HCT116 (cell line): ENCODE measurements at regions not wholly inside any gene's neighbourhood (a gene's known extent, or its start where the extent isn't known, plus 50 kb on each side); places are given as distances from the start of the nearest gene placed in this dataset.
A peak's percentile ranks its signal among the peaks of the same experiment; 100 is the strongest.

Experiments
- ATAC-seq: fragments of 200-7000 bp; cut with Tn5 transposase; 2 replicates; pipeline ENCODE4 v1.9.1; 2020; ENCODE audit warnings: mild to moderate bottlenecking, moderate library complexity
- BruUV-seq: library from RNA; stranded (reverse); fragments of 400-500 nt; replicated peaks from 2 replicates; lab custom pipeline; 2021; lab: Mats Ljungman, UMichigan
- CTCF ChIA-PET: fragments of 300-600 bp; sonication (Branson Sonifier 250); formaldehyde crosslinking; loops from one replicate; lab custom pipeline; 2021; ENCODE audit warnings: antibody characterized with exemption; lab: Charles Lee
- POLR2A ChIA-PET: fragments of 300-600, 350-600 bp; sonication (Branson Sonifier 250); formaldehyde crosslinking; loops from one replicate; lab custom pipeline; 2021; ENCODE audit warnings: antibody characterized with exemption; lab: Charles Lee
- RAD21 ChIA-PET, 2 experiments: fragments of 300-600 bp; sonication (Branson Sonifier 250); formaldehyde crosslinking; loops; one replicate each; lab custom pipeline; 2023; ENCODE audit warnings: low total read pairs in 2 of 2; ENCODE audit not compliant: uncharacterized antibody in 2 of 2, unreplicated experiment in 2 of 2, low non-redundant PET in 1 of 2; lab: Charles Lee
- DNase-seq: peaks from one replicate; pipeline ENCODE4 v3.0.0-alpha.2; 2010; ENCODE audit warnings: low read depth, low spot score
- H2AFZ ChIP-seq: fragments of 200-600 bp; shearing (Covaris generic), sonication (generic); 2 replicates; pipeline ENCODE4 v1.6.1; 2017; ENCODE audit warnings: low read depth, mixed run types, mixed read lengths, antibody characterized with exemption, low read length; ENCODE audit not compliant: poor library complexity, severe bottlenecking
- H3K27ac ChIP-seq: 2 replicates; pipeline ENCODE4 v1.5.1; 2012; ENCODE audit warnings: low read depth, low read length
- H3K27me3 ChIP-seq: fragments of 200-600 bp; sonication (generic); 2 replicates; pipeline ENCODE4 v1.6.1; 2016; ENCODE audit warnings: mixed run types, low read length, mixed read lengths; ENCODE audit not compliant: insufficient read depth
- H3K36me3 ChIP-seq, 2 experiments: fragments of 200-500 bp in 1 of 2; fragments of 200-600 bp in 1 of 2; sonication (Bioruptor generic) in 1 of 2; sonication (generic) in 1 of 2; 2 replicates each; pipeline versions ENCODE4 v1.5.1 to v1.6.1; 2014 to 2016; ENCODE audit warnings: low read length in 2 of 2, inconsistent platforms in 1 of 2, mixed read lengths in 1 of 2, mixed run types in 1 of 2; ENCODE audit not compliant: insufficient read depth in 2 of 2, control insufficient read depth in 1 of 2
- H3K4me1 ChIP-seq, 2 experiments: fragments of 200-600 bp in 1 of 2; sonication (generic) in 1 of 2; 2 replicates each; pipeline versions ENCODE4 v1.5.1 to v1.6.1; 2012 to 2017; ENCODE audit warnings: low read length in 2 of 2, inconsistent platforms in 1 of 2, mild to moderate bottlenecking in 1 of 2, mixed read lengths in 1 of 2, mixed run types in 1 of 2, moderate library complexity in 1 of 2; ENCODE audit not compliant: insufficient read depth in 2 of 2, control insufficient read depth in 1 of 2
- H3K4me2 ChIP-seq: fragments of 200-600 bp; sonication (generic); 2 replicates; pipeline ENCODE4 v1.6.1; 2017; ENCODE audit warnings: mixed run types, low read length, mixed read lengths
- H3K4me3 ChIP-seq, 2 experiments: fragments of 200-600 bp in 1 of 2; sonication (generic) in 1 of 2; replicated peaks in 1 of 2; 2 replicates each; pipeline ENCODE4 v1.5.1; 2011 to 2016; ENCODE audit warnings: low read length in 2 of 2, control low read depth in 1 of 2, low read depth in 1 of 2, mild to moderate bottlenecking in 1 of 2, mixed read lengths in 1 of 2, mixed run types in 1 of 2
- H3K79me2 ChIP-seq: fragments of 200-600 bp; sonication (generic); 2 replicates; pipeline ENCODE4 v1.6.1; 2017; ENCODE audit warnings: mild to moderate bottlenecking, mixed run types, low read length, moderate library complexity, mixed read lengths; ENCODE audit not compliant: insufficient read depth
- H3K9ac ChIP-seq: fragments of 200-600 bp; sonication (generic); 2 replicates; pipeline ENCODE4 v1.6.1; 2016; ENCODE audit warnings: low read length, mixed read lengths
- H3K9me2 ChIP-seq: fragments of 200-600 bp; sonication (generic), shearing (Covaris generic); 2 replicates; pipeline ENCODE4 v1.6.1; 2017; ENCODE audit warnings: mixed run types, mild to moderate bottlenecking, moderate library complexity; ENCODE audit not compliant: insufficient read depth
- H3K9me3 ChIP-seq, 2 experiments: fragments of 200-500 bp in 1 of 2; fragments of 200-600 bp in 1 of 2; sonication (Bioruptor generic) in 1 of 2; sonication (generic) in 1 of 2; 2 replicates each; pipeline ENCODE4 v1.6.1; 2014 to 2017; ENCODE audit warnings: low read length in 2 of 2, mixed read lengths in 2 of 2, inconsistent platforms in 1 of 2, low read depth in 1 of 2, mild to moderate bottlenecking in 1 of 2, mixed run types in 1 of 2, moderate library complexity in 1 of 2; ENCODE audit not compliant: control insufficient read depth in 1 of 2, insufficient read depth in 1 of 2
- H4K20me1 ChIP-seq: fragments of 200-600 bp; sonication (generic), shearing (Covaris generic); 2 replicates; pipeline ENCODE4 v1.6.1; 2017; ENCODE audit warnings: mixed run types, mild to moderate bottlenecking, moderate library complexity; ENCODE audit not compliant: insufficient read depth
- ATF3 ChIP-seq: IDR thresholded peaks from 2 replicates; pipeline ENCODE4 v1.6.1; 2012
- ELF1 ChIP-seq: IDR thresholded peaks from 2 replicates; pipeline ENCODE4 v1.6.1; 2012; ENCODE audit warnings: low read depth, borderline replicate concordance
- JUND ChIP-seq: IDR thresholded peaks from 2 replicates; pipeline ENCODE4 v1.6.1; 2012
- MAX ChIP-seq: IDR thresholded peaks from 2 replicates; pipeline ENCODE4 v1.6.1; 2012
- POLR2AphosphoS5 ChIP-seq: IDR thresholded peaks from 2 replicates; pipeline ENCODE4 v1.6.1; 2011; ENCODE audit warnings: mild to moderate bottlenecking, low read depth, low read length, moderate library complexity
- SIN3A ChIP-seq: IDR thresholded peaks from 2 replicates; pipeline ENCODE4 v1.6.1; 2012; ENCODE audit warnings: low read depth
- YY1 ChIP-seq: IDR thresholded peaks from 2 replicates; pipeline ENCODE4 v1.6.1; 2011; ENCODE audit warnings: low read length, low read depth, moderate library complexity, mild to moderate bottlenecking; ENCODE audit not compliant: insufficient replicate concordance; ENCODE audit errors: extremely low read depth
- intact Hi-C: fragments of 100-400 bp; cut with micrococcal nuclease; formaldehyde crosslinking; loops from 2 replicates; pipeline ENCODE4 v1.10.0; 2022

GRCh38 chr2:238701341-238702206 is 146.3 kb upstream of the TWIST2 start (continued):
- no peak for TF ChIP-seq ATF3
- no peak for TF ChIP-seq ELF1
- TF ChIP-seq POLR2AphosphoS5 = no peak
- no peak for TF ChIP-seq YY1
- TF ChIP-seq MAX = no peak
- no peak for TF ChIP-seq JUND

- Histone ChIP-seq H3K9me3 (no peaks in the 10 kb centered on the region), H3K27me3 (no peaks in the 10 kb centered on the region), H4K20me1 (no peaks in the 10 kb centered on the region), H3K4me2 (no peak overlapping the region), H3K4me3 (no peak overlapping the region), H3K27ac (no peak overlapping the region), H3K9ac (no peak overlapping the region), H3K4me1 (no peaks in the 10 kb centered on the region; a peak in 1 of 4 replicates), H3K9me2 (no peaks in the 10 kb centered on the region; the same call in 1 of the 2 replicates), H3K36me3 (no peaks in the 10 kb centered on the region), H2AFZ (no peak overlapping the region), H3K79me2 (no peaks in the 10 kb centered on the region)
- ChIA-PET RAD21 (no interaction called here), POLR2A (no interaction called here), CTCF (no interaction called here)
- DNase-seq (no peak), ATAC-seq (peak; percentile 51)
- no TSS peak for BruUV-seq
- TF ChIP-seq SIN3A = no peak
- intact Hi-C loops = no loop called here
Measured at GRCh38 chr2:238702276-238703052, 145.4 kb upstream of the TWIST2 start.
